Lower lobe of right lung (tissue), 2 donors: ENCODE measurements at regions not wholly inside any gene's neighbourhood (a gene's known extent, or its start where the extent isn't known, plus 50 kb on each side); places are given as distances from the start of the nearest gene placed in this dataset.

Source experiments
- ATAC-seq, 2 donors: fragments of 200-7000 bp; cut with Tn5 transposase; one replicate each; pipeline ENCODE4 v1.9.1; 2020 to 2022; ENCODE audit warnings: mild to moderate bottlenecking in 2 of 2, moderate library complexity in 2 of 2
- DNase-seq: peaks from one replicate; pipeline ENCODE4 v3.0.0-alpha.2; 2020
- H3K27ac ChIP-seq: fragments of 200-600 bp; one replicate; pipeline ENCODE4 v1.8.0; 2022
- H3K27me3 ChIP-seq: fragments of 200-600 bp; one replicate; pipeline ENCODE4 v1.8.0; 2022; ENCODE audit warnings: low read depth
- H3K36me3 ChIP-seq: fragments of 200-600 bp; one replicate; pipeline ENCODE4 v1.8.0; 2022; ENCODE audit warnings: mild to moderate bottlenecking
- H3K4me1 ChIP-seq: fragments of 200-600 bp; one replicate; pipeline ENCODE4 v1.8.0; 2022
- H3K4me3 ChIP-seq: fragments of 200-600 bp; one replicate; pipeline ENCODE4 v1.8.0; 2022; ENCODE audit warnings: mild to moderate bottlenecking
- H3K9me3 ChIP-seq: fragments of 200-600 bp; one replicate; pipeline ENCODE4 v1.8.0; 2022
- intact Hi-C: fragments of 100-400 bp; cut with DNase I; formaldehyde crosslinking; loops from one replicate; pipeline ENCODE4 v1.11.0; 2022
- TF ChIP-seq, protein P1 (sequence below): fragments of 200-600 bp; IDR thresholded peaks from one replicate; pipeline ENCODE4 v1.8.0; 2022; ENCODE audit warnings: antibody characterized with exemption, mild to moderate bottlenecking
- donor health status: DM: no; HTN: yes; CAD: no; lungs with severe emphysema.

- Histone ChIP-seq H3K27ac (no peak overlapping the region), H3K4me1 (no peaks in the 10 kb centered on the region), H3K36me3 (no peaks in the 10 kb centered on the region), H3K4me3 (no peak overlapping the region), H3K9me3 (no peaks in the 10 kb centered on the region), H3K27me3 (no peaks in the 10 kb centered on the region)
- intact Hi-C loops = no loop called here
- DNase-seq = no peak
- no peak for ATAC-seq
- TF ChIP-seq, protein P1, sequence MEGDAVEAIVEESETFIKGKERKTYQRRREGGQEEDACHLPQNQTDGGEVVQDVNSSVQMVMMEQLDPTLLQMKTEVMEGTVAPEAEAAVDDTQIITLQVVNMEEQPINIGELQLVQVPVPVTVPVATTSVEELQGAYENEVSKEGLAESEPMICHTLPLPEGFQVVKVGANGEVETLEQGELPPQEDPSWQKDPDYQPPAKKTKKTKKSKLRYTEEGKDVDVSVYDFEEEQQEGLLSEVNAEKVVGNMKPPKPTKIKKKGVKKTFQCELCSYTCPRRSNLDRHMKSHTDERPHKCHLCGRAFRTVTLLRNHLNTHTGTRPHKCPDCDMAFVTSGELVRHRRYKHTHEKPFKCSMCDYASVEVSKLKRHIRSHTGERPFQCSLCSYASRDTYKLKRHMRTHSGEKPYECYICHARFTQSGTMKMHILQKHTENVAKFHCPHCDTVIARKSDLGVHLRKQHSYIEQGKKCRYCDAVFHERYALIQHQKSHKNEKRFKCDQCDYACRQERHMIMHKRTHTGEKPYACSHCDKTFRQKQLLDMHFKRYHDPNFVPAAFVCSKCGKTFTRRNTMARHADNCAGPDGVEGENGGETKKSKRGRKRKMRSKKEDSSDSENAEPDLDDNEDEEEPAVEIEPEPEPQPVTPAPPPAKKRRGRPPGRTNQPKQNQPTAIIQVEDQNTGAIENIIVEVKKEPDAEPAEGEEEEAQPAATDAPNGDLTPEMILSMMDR = no peak
Measured at GRCh38 chr6:48713612-48714011, 602.6 kb upstream of the PTCHD4 start.

DNA sequence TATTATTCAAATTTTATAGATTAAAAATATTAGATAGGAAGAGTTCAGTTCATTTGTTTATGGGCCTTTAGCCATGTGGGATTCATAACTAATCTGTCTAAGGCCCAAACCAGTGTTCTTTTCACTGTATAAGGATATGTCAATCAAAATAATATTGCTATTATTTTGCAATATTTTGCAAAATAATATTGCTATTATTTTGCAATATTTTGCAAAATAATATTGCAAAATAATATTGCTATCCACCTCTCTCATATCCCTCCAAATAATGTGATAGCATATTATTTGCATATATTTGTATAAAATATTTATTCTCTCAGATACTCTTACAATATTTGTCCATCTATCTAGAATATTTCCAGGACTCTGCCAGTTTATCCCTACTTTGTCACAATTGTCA lies 595.3 kb upstream of the PTCHD4 start:
- no peaks in the 10 kb centered on the region for H3K36me3 ChIP-seq
- H3K27me3 ChIP-seq = no peaks in the 10 kb centered on the region
- no peak overlapping the region for H3K4me3 ChIP-seq
- no peaks in the 10 kb centered on the region for H3K9me3 ChIP-seq
- H3K27ac ChIP-seq = no peak overlapping the region
- ATAC-seq = no peak
- no peak for DNase-seq
- TF ChIP-seq, protein P1 = no peak
- intact Hi-C loops = no loop called here
- no peaks in the 10 kb centered on the region for H3K4me1 ChIP-seq

DNA sequence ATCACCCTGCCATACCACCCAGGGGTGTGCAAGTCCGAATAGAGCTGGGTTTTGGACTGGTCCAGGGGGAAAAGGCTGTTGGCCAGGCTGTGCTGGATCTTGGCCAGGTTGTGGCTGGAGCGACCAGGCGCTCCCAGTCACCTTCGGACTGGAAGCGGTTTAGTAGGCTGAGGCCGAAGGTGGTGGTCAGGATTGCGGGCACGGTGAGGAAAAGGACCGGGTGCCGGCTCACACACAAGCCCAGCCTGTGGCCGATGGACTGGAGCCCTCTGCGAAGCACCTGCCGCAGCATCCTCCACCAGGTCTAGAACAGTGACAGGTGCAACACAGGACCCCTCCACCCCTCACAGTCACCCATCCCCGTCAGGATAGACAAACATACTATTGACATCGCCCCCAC lies 590.6 kb upstream of the PTCHD4 start:
- no peak for DNase-seq
- peak in 1 of 2 donors; percentile 34 for ATAC-seq
- intact Hi-C loops = no loop called here

GRCh38 chr6:48695872-48696271 lies 584.9 kb upstream of the PTCHD4 start:
- DNase-seq = no peak
- intact Hi-C loops = no loop called here
- no peaks in the 10 kb centered on the region for H3K4me1 ChIP-seq
- TF ChIP-seq, protein P1 = no peak
- peaks cover 7% of the 10 kb centered on the region for H3K9me3 ChIP-seq
- no peaks in the 10 kb centered on the region for H3K36me3 ChIP-seq
- no peak overlapping the region for H3K27ac ChIP-seq
- no peak for ATAC-seq
- no peaks in the 10 kb centered on the region for H3K27me3 ChIP-seq
- no peak overlapping the region for H3K4me3 ChIP-seq

More for the DNA sequence above, 590.6 kb upstream of the PTCHD4 start:
- H3K27ac ChIP-seq = no peak overlapping the region
- TF ChIP-seq, protein P1 = no peak
- H3K36me3 ChIP-seq = no peaks in the 10 kb centered on the region
- H3K4me3 ChIP-seq = no peak overlapping the region
- no peaks in the 10 kb centered on the region for H3K27me3 ChIP-seq
- no peaks in the 10 kb centered on the region for H3K4me1 ChIP-seq
- no peaks in the 10 kb centered on the region for H3K9me3 ChIP-seq

DNA sequence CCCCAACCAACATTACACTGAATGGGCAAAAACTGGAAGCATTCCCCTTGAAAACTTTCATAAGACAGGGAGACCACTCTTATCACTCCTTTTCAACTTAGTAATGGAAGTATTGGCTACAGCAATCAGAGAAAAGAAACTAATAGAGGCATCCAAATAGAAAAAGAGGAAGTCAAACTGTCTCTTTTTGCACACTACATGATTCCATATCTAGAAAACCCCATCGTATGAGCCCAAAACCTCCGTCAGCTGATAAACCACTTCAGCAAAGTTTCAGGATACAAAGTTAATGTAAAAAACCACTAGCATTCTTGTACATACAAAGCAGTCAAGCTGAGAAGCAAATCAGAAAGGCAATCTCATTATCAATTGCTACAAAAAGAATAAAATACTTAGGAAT lies 580.4 kb upstream of the PTCHD4 start:
- peaks cover 28% of the 10 kb centered on the region for H3K9me3 ChIP-seq
- no peak for DNase-seq
- no peaks in the 10 kb centered on the region for H3K27me3 ChIP-seq
- no peaks in the 10 kb centered on the region for H3K36me3 ChIP-seq
- H3K4me3 ChIP-seq = no peak overlapping the region
- TF ChIP-seq, protein P1 = no peak
- no peaks in the 10 kb centered on the region for H3K4me1 ChIP-seq
- intact Hi-C loops = no loop called here
- no peak for ATAC-seq
- H3K27ac ChIP-seq = no peak overlapping the region

DNA sequence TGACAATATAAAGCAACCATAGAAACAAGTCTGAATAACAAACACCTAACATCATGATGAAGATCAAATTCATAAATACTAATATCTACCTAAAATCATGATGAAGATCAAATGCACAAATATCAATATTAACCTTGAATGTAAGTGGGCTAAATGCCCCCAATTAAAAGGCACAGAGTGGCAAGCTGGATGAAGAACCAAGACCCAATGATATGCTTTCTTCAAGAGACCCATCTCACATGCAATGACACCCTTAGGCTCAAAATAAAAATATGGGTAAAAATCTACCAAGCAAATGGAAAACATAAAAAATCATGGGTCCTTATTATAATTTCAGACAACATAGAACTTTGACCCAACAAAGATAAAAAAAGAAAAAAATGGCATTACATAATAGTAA lies 578.5 kb upstream of the PTCHD4 start:
- intact Hi-C loops = no loop called here
- TF ChIP-seq, protein P1 = no peak
- Histone ChIP-seq H3K4me1 (no peaks in the 10 kb centered on the region), H3K27ac (no peak overlapping the region), H3K27me3 (no peaks in the 10 kb centered on the region), H3K9me3 (peaks cover 21% of the 10 kb centered on the region), H3K4me3 (no peak overlapping the region), H3K36me3 (no peaks in the 10 kb centered on the region)
- DNase-seq (no peak), ATAC-seq (no peak)
